ENCODE measurements at regions not wholly inside any gene's neighbourhood (a gene's known extent, or its start where the extent isn't known, plus 50 kb on each side); places are given as distances from the start of the nearest gene placed in this dataset.
A peak's percentile ranks its signal among the peaks of the same experiment; 100 is the strongest.

DNA sequence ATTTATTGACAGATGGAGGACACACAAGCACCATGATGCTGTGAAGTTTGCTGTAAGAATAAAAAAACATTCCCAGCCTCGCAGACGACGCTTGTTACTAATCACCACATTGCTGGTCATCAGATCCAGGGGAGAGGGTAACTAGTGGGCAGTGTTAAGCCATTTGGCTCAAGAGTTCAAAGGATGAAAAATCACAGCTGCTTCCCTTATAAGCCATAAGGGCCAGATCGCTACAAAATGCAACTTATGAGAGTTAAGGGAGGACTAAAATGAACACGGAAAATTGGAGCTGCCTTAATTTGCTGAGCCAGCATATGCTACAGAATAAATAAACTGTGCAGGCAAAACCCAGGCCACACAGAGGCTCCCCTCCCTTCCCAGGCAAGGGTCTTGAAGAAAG, 522.6 kb downstream of the TDRD15 start:
- no peak for DNase-seq

DNA sequence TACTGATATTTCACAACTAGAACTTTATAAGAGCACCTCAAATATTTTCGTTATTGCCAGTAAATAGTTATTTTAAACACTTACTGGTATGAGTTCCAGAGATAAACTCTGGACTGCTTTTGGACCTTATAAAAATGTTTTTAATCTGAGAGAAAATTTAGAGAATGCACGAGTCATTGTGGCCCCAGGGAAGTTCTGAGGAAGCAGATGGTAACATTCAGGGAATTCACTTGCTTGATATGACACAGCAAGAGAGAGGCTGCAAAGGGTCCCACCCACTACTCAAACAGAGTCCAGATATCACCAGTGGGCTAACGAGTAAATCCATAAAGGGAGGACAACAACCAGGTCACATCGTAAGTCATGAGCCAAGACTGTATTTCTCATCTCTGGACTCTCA, 526.8 kb downstream of the TDRD15 start:
- DNase-seq: no peak

DNA sequence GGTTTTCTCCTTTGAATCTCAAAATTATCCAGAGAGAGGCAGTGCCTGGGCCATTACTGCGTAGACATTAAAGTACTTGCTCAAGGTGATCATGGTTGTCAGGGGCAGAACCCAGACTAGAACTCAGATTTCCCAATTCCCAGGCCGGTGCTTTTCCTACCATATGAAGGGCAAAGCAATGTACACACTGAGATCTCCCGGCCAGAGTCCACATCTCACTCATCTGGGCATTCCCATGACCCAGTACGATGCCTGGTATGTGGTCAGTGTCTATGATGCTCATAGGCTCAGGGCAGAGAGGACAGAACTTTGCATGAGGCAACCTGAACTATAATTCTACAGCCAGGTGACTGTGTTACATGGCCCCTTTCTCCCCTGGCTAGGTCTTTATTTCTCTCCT, 531.4 kb downstream of the TDRD15 start:
- DNase-seq: no peak

DNA sequence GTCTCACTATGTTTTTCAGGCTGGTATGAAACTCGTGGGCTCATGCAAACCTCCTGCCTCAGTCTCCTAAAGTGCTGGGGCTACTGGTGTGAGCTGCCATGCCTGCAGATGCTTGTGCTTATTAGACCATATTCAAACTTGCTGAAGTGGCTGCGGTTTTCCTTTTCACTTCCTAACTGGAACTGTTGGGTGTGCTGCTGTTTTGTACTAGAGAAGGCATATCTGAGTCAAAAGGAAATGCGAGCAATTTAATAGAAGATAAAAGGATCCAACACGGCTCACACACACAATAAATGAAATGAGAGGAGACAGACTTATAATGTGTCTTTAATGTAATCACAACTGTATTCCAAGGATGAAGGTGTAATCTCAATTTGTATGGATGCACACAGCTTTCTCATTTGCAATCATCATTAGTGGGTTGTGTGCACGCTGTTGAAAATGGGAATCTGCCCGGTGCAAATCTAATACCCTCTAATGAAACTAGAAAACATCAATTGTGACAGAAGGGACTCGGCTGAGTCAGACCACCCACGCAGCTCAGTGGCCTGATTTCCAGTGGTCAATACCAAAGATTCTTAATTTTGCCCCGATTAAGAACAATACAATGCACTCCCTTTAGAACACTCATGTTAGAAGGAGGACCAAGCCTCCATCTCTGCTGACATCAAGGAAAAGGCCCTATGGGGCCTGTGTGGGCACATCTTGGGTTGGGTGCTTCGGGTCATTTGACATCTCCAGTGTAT, 532.7 kb downstream of the TDRD15 start:
- no peak for DNase-seq

DNA sequence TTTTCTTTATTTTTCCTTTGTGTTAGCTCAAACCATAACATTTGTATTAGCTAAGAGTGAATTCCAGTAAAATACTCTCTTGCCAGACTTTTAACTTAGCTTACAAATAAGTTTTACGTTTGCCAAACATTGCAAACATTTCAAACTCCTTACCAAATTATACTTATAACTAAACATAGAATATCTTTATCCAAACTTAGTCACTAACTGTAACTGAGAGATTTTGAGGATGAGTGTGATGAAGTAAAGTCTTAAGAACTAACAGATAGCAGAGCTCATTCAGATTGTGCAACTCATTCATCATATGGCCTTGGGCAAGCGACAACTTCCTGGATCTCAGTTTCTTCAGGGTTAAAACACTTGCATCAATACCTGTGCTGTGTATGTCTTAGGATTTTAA, 533.7 kb downstream of the TDRD15 start:
- DNase-seq: no peak

DNA sequence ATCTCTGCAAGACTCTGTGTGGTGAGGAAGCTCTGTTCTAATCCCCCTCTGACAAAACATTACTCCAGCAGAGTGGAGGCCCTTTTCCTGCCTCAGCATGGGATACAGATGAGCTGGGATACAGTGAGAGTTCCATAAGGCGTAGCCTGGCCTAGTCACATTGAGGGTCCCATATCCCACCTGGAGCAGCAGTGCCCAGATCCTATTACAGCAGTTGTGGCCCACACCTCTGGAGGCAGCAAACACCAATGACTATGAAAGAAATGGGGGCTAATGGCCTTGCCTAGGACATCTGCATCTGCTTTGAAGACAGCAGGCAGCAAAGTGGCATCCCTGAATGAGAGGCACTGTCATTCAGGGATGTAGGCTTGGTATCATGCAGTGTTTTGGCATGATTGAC, 534.5 kb downstream of the TDRD15 start:
- no peak for DNase-seq

DNA sequence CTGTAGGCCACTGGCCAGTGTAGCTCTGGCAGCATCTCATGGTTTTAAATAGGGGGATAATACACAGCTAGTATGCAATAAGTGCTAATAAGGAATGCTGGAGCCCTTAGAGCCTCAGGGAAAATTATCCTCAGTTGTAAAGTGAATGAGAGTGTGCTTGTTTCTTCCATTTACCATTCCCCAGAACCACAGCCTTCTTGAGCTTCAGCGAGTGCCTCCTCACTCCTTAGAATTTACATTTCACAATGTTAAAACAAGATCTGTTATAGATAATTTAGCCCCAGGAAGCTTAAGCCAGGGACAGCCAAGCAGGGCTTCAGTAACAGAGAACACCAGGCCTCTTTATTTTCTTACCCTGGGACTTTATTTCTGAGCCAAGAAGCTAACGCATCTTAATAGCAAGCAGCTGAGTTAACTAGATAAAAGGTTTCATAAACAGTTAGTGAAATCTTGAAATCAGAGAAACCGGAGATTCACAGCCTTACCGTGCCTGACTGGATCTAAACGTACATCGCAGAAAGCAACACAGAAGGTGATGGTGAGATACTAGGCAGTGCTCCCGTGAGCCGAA, 535.2 kb downstream of the TDRD15 start:
- no peak for DNase-seq

DNA sequence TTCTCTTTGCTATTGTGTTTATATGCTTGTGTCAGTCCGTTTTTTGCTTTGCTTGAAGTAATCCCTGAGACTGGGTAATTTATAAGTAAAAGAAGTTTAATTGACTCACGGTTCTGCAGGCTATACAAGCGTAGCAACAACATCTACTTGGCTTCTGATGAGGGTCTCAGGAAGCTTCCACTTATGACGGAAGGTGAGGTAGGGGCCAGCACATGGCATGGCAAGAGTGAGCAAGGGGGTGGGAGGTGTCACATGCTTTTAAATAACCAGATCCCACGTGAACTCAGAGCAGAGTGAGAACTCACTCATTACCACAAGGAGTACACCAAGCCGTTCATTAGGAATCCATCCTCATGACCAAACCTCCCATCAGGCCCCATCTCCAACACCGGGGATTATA, 540.3 kb downstream of the TDRD15 start:
- no peak for DNase-seq

DNA sequence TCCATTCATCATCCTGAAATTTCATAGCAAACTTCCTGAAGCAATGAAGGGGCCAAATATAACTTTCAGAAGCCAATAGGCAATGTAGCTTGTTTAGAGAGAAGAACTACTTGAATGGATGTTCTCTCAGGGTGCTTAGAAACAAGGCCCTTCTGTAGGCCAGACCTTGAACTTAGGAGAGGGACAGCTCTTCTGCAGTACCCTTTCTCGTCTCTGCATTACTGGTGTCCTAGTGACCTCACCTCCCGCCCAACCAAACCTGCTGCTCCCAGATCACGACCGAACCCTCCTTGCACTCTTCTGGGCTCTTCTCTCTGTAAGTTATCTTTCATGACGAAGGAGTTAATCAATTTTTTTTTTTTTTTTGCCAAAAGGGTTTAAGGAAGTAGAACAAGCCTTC, 543.9 kb downstream of the TDRD15 start:
- no peak for DNase-seq

DNA sequence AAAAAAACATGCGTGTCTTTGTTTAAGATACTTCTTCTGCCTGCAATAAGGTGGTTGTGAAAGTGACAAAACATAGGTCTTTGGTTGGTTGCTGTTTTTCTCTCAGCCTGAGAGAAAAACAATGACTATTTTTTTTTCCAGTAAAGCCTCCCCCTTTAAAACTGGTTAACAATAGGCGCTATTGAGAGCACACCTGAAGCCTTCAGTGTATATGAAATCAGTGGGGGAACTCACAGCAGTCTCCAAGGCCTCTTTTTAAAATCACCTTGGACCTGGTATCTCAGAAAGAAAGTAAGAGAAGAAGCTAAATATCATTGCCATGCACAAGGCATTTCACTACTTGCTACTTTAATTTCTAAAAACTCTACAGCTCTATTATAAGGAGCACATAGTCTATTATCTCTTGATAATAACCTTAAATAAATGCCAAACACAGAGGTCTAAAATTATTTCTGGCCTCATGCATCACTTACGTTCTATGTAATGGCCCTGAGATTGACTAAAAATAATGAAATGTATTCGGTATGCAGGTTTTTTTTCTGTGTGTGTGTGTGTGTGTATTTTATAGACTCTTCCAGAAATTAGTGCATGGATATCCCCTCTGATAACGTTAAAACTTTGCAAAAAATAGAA, 544.4 kb downstream of the TDRD15 start:
- no peak for DNase-seq

DNA sequence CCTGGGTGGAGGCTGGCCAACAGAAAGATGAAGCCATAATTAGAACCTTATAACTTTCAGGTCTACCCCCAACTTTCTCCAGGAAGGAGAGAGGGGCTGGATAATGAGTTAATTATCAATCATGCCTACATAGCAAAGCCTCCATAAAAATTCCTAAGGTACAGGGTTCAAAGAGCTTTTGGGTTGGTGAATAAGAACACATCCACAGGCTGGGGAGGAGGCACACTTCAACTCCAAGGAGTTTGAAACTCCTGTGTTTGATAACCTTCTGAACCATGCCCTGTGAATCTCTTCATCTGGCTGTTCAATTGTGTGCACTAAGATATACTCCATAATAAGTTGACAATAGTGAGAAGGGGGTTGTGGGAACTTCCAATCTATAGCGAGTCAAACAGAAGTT, 552.3 kb downstream of the TDRD15 start:
- DNase-seq: no peak

DNA sequence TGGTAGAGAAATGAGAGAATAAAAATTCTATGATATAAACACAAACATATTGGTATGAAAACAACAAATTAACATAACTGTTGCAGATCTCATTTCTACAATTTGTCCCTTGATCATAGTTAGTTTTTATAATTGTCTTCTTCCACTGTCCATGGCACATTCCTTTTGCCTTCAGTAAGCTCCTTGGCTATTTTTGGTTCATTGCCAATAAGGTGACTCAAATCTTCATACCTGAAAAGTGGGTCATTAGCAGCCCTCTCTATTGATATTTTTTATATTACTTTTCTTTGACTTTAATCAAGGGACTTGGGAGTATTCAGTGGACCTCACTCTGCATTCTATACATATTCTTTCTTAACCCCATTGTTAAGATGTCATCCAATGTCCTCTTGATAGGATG, 552.9 kb downstream of the TDRD15 start:
- no peak for DNase-seq

DNA sequence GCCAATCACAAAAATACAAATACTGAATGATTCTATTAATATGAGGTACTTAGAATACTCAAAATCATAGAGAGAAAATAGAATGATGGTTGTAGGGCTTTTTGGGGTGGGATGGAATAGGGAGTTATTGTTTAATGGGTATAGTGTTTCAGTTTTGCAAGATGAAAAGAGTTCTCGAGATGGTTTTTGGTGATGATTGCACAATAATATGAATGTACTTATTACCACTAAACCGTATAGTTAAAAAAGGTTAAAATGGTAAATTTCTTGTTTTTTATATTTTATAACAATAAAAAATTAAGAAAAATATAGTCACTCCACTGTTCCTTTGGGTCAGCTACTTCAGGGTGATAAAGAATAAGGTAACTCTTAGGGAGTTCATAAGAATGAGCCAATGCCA, 560.1 kb downstream of the TDRD15 start:
- no peak for DNase-seq

DNA sequence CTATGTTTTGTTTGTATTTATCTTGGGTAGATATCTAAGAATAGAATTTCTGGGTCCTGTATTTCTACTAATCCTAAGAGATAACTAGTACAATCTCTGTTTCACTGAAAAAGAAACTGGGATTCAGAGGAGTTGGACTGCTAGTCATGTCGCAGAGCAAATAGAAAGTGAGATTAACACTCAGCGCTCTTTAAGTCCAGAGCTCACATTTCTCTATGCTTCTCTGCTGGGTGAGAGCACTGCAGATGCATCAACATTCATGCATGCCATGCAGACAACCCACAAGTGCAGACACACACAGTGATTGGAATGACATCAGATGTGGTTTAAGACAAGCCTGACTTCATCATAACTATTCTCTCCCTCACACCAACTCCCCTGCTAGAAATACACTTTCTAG, 563.8 kb downstream of the TDRD15 start:
- DNase-seq: no peak

DNA sequence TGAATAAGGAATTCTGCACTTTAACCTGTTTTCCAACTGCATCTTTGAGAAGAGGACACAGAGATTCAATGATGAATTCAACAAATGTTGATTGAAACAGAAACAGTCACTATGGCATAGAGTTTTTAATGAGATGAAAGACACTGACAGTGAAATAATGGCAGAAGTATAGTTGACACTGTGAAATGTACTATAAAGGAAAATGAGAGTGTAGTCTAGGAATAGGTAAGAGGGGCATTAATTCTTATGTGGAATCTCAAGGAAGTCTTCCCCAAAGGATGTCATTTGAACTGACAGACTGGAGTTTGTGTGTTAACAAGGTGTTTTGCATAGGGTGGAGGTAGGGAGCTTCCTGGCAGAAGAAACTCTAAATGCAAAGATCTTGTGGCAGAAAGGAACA, 566.2 kb downstream of the TDRD15 start:
- no peak for DNase-seq

DNA sequence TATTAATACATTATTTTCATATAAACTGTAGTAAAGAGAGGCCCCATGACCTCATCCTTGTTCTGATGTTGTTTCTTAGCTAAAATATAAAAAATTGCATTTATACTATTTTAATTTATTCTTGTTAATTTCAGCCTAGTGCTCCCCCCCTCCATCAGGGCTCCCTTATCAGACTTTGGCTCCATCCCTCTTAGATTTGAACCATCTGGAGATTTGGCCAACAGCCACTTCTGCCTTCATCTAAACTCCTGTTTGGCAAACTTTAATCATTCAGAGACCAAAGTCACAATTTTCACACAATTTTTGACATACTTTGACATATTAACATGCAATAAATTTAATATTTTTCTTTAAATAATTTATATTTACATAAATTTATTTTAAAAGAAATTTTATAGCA, 569.3 kb downstream of the TDRD15 start:
- DNase-seq: peak; percentile 47

DNA sequence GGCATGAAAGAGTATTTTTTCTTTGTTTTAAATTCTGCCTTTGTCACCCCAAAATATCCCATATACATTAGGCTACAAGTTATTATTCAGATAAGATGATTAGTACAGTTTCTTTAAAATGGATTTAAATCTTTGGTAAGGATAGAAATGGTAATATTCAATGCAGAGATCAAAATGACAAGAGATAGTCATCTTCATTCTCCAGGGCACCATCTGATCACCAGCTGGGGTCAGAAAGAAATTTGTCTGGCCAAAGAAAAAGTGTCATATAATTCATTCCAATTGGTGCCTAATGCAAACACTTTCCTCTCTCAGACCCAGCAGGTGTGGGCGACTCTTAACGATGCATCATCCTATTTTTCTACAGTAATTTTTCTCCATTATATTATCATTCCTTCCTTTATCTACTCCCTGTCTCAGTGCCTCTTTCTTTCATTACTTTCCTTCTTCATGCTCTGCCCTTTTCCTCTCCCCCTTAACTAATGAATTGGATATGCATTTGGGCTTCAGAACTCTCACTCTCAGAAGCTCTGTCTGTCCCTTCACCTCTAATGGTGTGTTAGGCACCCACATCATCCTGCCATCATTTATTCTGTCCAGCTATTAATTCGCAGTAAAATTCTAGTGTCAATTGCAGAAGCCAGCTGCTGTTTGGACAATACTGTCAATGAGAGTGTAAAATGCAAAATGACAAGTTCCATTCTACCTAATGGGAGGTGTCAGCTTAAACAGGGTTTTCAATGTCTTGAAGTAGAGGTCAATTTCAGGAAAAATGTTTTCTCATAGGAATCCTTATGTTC, 570.5 kb downstream of the TDRD15 start:
- no peak for DNase-seq

DNA sequence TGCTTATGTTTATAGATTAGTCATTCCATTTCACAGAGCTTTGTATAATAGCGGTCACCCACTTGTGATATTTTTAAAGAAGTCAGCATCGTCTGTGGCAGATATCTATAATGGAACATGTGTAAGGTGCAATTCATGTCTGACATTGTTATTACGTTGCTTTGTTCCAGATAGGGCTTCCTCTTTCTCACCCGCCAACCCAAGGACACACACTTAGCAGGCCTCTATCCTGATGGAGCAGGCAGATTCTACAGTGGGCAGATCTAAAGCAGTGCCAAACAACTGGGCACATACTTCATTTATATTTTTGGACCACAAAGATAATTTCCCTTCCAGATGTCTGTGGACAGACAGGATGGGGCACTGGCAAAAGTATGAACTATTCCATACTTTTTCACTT, 573.1 kb downstream of the TDRD15 start:
- no peak for DNase-seq

DNA sequence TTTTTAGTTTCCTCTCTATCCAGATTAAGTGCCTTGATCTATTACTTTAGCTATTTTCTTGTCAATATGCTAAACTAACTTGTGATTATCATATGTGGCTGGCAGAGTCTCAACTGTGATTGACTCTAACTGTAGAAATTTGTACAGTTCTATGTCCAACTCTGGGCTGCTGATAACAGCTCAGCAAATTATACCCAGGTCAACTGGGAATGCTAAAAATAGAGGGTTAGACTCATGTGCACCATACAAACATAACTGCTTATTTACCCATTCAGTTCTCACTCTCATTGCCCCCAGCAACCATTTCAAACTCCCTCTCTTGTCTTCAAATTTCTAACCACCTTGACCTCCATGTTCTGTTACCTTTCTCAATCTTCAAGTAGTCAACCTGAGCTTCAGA, 576.9 kb downstream of the TDRD15 start:
- no peak for DNase-seq

DNA sequence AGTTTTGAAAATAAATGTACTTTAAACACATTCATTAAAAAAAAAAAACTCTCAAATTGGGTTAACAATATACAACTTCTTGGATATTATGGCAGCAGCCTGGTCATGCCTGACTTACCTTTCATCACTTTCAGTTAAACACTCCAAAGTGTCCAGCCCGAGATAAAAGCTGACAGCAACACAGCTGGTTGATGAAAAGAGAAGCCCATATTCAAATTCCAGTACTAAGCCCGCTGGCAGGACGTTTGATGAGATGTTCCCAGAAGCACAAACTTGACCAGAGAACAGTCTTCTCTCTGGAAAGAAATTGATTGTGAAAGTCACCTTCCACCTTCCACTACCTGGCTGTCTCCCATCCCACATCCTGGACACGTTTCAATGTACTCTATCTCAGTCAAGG, 586.3 kb downstream of the TDRD15 start:
- no peak for DNase-seq

DNA sequence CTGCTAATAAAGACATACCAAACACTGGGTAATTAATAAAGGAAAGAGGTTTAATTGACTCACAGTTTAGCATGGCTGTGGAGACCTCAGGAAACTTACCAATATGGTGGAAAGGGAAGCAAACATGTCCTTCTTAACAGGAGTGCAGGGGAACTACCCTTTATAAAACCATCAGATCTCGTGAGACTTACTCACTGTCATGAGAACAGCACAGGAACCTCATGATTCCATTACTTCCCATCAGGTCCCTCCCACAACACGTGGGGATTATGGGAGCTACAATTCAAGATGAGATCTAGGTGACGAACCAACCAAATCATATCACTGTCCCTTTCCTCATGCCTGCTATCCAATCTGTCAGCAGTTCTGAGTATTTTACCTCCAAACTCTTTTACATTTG, 586.7 kb downstream of the TDRD15 start:
- no peak for DNase-seq

DNA sequence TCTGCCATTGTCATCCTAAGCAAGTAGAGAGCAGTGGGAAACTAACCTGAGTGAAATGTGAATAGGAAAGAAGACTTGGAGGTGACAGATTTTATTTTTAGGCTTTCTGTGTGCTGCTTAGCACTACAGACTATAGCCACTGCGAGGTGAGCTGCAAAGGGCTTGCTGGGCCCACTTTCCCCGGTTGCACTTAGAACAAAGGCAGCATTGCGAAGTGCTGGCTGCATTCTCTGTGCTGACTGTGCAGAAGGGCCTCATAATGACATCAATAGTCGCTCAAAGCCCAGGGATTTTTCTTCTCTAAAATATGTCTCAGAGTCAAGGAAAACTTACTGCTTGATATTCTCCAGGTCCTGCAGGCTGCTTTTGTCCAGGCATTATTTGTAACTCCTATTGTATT, 592.1 kb downstream of the TDRD15 start:
- DNase-seq: no peak

DNA sequence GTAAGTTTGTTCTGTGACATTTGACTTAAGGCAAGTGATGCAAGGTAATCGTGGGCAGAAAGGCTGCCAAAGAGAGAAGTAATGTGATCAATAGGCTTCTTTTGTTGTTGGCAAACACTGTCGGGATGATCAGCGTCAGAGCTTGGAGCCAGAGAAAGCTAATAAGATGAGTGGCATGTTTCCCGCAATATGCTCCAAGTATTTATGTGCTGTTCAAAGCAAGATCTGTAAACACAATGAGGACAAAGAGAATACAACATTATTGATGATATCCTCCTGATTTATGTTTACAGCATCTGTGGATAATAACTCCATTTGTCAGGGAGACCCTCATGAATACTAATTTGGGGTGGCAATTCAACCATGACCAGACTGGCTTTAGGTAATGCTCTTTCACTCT, 603.3 kb downstream of the TDRD15 start:
- no peak for DNase-seq

DNA sequence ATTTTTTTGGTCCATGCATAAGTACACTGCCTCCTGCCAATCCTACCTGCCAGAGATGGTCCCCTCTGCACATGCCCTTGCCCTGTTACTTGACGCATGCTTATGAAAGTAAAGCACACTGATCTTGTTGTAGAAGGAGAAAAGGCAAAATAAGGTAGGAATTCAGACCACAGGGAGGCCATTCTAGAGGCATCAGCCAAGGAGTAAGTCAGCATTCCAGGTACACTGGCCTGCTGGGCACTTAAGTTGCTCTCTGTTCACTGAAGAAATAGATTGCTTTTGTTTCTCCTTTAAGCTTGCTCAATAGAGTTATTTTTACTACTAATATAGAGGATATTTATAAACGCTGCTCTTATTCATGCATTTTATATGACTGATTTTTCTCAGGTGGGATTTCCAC, 604.4 kb downstream of the TDRD15 start:
- DNase-seq: no peak

Measured in DMS 273 treated with DMSO at 0.1 percent for 48 hours (cell line).